22Rv1 (cell line): ENCODE measurements at regions not wholly inside any gene's neighbourhood (a gene's known extent, or its start where the extent isn't known, plus 50 kb on each side); places are given as distances from the start of the nearest gene placed in this dataset.

ENCODE experiments used
- ZFX ChIP-seq: fragments of 450-650 bp; IDR thresholded peaks from 2 replicates; pipeline ENCODE4 v1.6.1; 2017; ENCODE audit warnings: antibody characterized with exemption, borderline replicate concordance
- TF ChIP-seq, protein P1 (sequence below): fragments of 450-650 bp; IDR thresholded peaks from 2 replicates; pipeline ENCODE4 v1.5.1; 2017; ENCODE audit warnings: mild to moderate bottlenecking

GRCh38 chr10:113987156-113987555, 56.5 kb upstream of the ADRB1 start:
- TF ChIP-seq, protein P1, sequence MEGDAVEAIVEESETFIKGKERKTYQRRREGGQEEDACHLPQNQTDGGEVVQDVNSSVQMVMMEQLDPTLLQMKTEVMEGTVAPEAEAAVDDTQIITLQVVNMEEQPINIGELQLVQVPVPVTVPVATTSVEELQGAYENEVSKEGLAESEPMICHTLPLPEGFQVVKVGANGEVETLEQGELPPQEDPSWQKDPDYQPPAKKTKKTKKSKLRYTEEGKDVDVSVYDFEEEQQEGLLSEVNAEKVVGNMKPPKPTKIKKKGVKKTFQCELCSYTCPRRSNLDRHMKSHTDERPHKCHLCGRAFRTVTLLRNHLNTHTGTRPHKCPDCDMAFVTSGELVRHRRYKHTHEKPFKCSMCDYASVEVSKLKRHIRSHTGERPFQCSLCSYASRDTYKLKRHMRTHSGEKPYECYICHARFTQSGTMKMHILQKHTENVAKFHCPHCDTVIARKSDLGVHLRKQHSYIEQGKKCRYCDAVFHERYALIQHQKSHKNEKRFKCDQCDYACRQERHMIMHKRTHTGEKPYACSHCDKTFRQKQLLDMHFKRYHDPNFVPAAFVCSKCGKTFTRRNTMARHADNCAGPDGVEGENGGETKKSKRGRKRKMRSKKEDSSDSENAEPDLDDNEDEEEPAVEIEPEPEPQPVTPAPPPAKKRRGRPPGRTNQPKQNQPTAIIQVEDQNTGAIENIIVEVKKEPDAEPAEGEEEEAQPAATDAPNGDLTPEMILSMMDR, result no peak
- no peak for TF ChIP-seq ZFX
